ENCODE measurements at regions not wholly inside any gene's neighbourhood (a gene's known extent, or its start where the extent isn't known, plus 50 kb on each side); places are given as distances from the start of the nearest gene placed in this dataset.

DNA sequence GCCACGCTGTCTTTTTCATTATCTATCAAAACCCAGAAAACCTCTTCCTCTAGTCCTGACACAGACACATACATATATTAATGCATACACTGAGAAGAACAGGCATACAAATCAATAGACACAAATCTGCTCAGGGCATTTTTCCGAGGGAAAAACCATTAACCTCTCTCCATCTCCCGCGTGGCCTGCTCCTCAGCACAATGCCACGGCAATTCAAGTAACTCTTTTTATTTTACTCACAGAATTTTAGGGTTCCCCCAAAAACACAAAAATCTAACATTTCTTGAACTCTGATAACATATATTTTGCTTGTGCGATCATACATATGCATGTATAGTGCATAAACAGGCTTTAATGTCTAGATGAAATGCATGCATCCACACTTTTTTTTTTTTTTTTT is 110.8 kb upstream of the NSMCE3 start:
- H4K20me1 ChIP-seq (ENCODE audit: insufficient read depth, poor library complexity, severe bottlenecking), result no peaks in the 10 kb centered on the region
- no peaks in the 10 kb centered on the region for H3K36me3 ChIP-seq (replicated peaks; ENCODE audit: insufficient read depth, low read depth)
- no peaks in the 10 kb centered on the region for H3K4me1 ChIP-seq (ENCODE audit: insufficient read depth)
- H2AFZ ChIP-seq, result no peak overlapping the region
- WGBS (ENCODE audit: low lambda C conversion rate, missing lambda C conversion rate), result 95% methylated on average over 6 of the region's 6 CpGs
- H3K4me3 ChIP-seq, result no peak overlapping the region
- DNase-seq (ENCODE audit: low spot score), result no peak
- no peak overlapping the region for H3K4me2 ChIP-seq
- H3K27me3 ChIP-seq, result no peaks in the 10 kb centered on the region
- no peaks in the 10 kb centered on the region for H3K9me2 ChIP-seq (replicated peaks; ENCODE audit: insufficient read depth)
- H3K79me2 ChIP-seq, result no peaks in the 10 kb centered on the region
- H3K27ac ChIP-seq, result no peak overlapping the region
- TF ChIP-seq EZH2phosphoT487 (IDR thresholded peaks at IDR 0.05; ENCODE audit: low read depth, severe bottlenecking, unreplicated experiment), result no peak
- no peaks in the 10 kb centered on the region for H3K9me3 ChIP-seq (ENCODE audit: low read depth)

DNA sequence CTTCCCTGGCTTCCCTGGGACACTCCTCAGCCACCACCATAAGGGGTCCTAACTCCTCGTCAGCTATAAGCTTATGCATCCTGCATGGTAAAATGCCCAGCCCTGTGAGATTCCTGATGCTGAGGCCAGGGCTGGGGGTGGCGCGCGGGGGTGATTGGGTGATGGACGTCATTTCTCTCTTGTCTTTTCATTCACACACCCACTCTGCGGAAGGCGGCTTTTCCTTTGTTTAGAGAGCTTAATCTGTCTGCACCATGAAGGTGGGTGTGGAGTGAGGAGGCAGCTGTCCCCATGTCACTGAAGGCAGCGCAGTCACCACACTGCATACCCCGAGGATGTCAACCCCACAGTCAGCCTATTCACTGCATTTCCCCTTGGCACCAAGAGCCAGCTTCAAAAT is 110.0 kb upstream of the NSMCE3 start:
- H3K9me3 ChIP-seq (ENCODE audit: low read depth), result no peaks in the 10 kb centered on the region

DNA sequence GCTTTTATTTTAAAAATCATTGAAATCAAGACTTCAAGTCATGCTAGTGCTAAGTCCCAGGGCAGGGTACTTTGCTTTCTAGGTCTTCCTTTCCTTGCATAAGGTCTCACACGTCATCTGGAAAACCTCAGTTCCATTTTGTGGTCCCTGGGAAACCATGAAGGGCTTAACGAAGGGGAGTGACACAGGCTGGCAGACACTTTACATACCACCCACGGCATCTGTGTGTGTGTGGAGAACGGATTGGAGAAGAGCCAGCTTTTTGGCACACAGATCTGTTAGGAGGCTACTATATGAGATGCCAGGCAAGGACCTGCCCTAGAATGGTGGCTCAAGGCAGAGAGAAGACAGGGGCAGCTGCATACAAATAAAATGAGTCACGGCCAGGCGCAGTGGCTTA is 107.5 kb upstream of the NSMCE3 start:
- no peak overlapping the region for H3K4me2 ChIP-seq
- TF ChIP-seq EZH2phosphoT487 (IDR thresholded peaks at IDR 0.05; ENCODE audit: low read depth, severe bottlenecking, unreplicated experiment), result no peak
- no peak for TF ChIP-seq EZH2 (IDR thresholded peaks at IDR 0.05; ENCODE audit: borderline replicate concordance)
- no peak for TF ChIP-seq CTCF (IDR thresholded peaks at IDR 0.05; ENCODE audit: poor library complexity)
- H3K9me3 ChIP-seq (ENCODE audit: low read depth), result no peaks in the 10 kb centered on the region
- H3K27me3 ChIP-seq, result no peaks in the 10 kb centered on the region
- H3K36me3 ChIP-seq (replicated peaks; ENCODE audit: insufficient read depth, low read depth), result no peaks in the 10 kb centered on the region
- no peak for DNase-seq (ENCODE audit: low spot score)
- H2AFZ ChIP-seq, result no peak overlapping the region
- 83% methylated on average over 6 of the region's 6 CpGs for WGBS (ENCODE audit: low lambda C conversion rate, missing lambda C conversion rate)
- H3K79me2 ChIP-seq, result no peaks in the 10 kb centered on the region
- H3K4me1 ChIP-seq (ENCODE audit: insufficient read depth), result no peaks in the 10 kb centered on the region
- H3K9me2 ChIP-seq (replicated peaks; ENCODE audit: insufficient read depth), result no peaks in the 10 kb centered on the region
- H3K4me3 ChIP-seq, result no peak overlapping the region
- H3K27ac ChIP-seq, result no peak overlapping the region
- H4K20me1 ChIP-seq (ENCODE audit: insufficient read depth, poor library complexity, severe bottlenecking), result no peaks in the 10 kb centered on the region

More for the DNA sequence above, 110.0 kb upstream of the NSMCE3 start:
- Histone ChIP-seq H3K27me3 (no peaks in the 10 kb centered on the region), H3K4me2 (no peak overlapping the region), H2AFZ (no peak overlapping the region), H3K27ac (no peak overlapping the region), H3K4me1 (ENCODE audit: insufficient read depth) (no peaks in the 10 kb centered on the region), H4K20me1 (ENCODE audit: insufficient read depth, poor library complexity, severe bottlenecking) (no peaks in the 10 kb centered on the region), H3K9me2 (replicated peaks; ENCODE audit: insufficient read depth) (no peaks in the 10 kb centered on the region), H3K79me2 (no peaks in the 10 kb centered on the region), H3K36me3 (replicated peaks; ENCODE audit: insufficient read depth, low read depth) (no peaks in the 10 kb centered on the region), H3K4me3 (no peak overlapping the region)
- DNase-seq (ENCODE audit: low spot score), result no peak
- TF ChIP-seq CTCF (IDR thresholded peaks at IDR 0.05; ENCODE audit: poor library complexity) (no peak), EZH2phosphoT487 (IDR thresholded peaks at IDR 0.05; ENCODE audit: low read depth, severe bottlenecking, unreplicated experiment) (no peak), EZH2 (IDR thresholded peaks at IDR 0.05; ENCODE audit: borderline replicate concordance) (no peak)
- 80% methylated on average over 9 of the region's 9 CpGs for WGBS (ENCODE audit: low lambda C conversion rate, missing lambda C conversion rate)

DNA sequence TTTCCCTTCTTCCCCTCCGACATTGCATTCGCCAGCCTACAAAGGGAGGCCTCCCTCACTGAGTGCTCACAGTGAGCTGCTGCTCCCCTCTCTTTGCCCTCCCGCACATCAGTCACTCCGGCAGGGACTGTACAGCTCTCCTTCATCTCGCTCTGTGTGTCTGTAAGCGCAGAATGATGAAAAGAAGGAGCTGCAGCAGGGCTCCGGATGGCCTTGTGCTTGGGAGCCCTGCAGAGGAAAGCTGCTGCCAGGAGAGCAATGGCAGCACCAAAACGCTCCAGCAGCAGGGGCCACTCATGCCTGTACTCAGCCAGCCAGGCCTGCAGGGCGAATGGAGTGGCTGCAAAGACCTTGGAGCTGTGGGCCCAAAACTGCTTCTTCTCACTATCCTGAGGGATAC is 107.0 kb upstream of the NSMCE3 start:
- Histone ChIP-seq H3K27ac (no peak overlapping the region), H3K9me3 (ENCODE audit: low read depth) (no peaks in the 10 kb centered on the region), H3K9me2 (replicated peaks; ENCODE audit: insufficient read depth) (no peaks in the 10 kb centered on the region), H2AFZ (no peak overlapping the region), H3K36me3 (replicated peaks; ENCODE audit: insufficient read depth, low read depth) (no peaks in the 10 kb centered on the region), H3K79me2 (no peaks in the 10 kb centered on the region), H3K4me2 (no peak overlapping the region), H3K4me1 (ENCODE audit: insufficient read depth) (no peaks in the 10 kb centered on the region), H4K20me1 (ENCODE audit: insufficient read depth, poor library complexity, severe bottlenecking) (no peaks in the 10 kb centered on the region), H3K4me3 (no peak overlapping the region), H3K27me3 (no peaks in the 10 kb centered on the region)
- DNase-seq (ENCODE audit: low spot score), result no peak
- 83% methylated on average over 9 of the region's 9 CpGs for WGBS (ENCODE audit: low lambda C conversion rate, missing lambda C conversion rate)
- TF ChIP-seq CTCF (IDR thresholded peaks at IDR 0.05; ENCODE audit: poor library complexity) (no peak), EZH2phosphoT487 (IDR thresholded peaks at IDR 0.05; ENCODE audit: low read depth, severe bottlenecking, unreplicated experiment) (no peak), EZH2 (IDR thresholded peaks at IDR 0.05; ENCODE audit: borderline replicate concordance) (no peak)
